ENCODE measurements at regions not wholly inside any gene's neighbourhood (a gene's known extent, or its start where the extent isn't known, plus 50 kb on each side); places are given as distances from the start of the nearest gene placed in this dataset.

DNA sequence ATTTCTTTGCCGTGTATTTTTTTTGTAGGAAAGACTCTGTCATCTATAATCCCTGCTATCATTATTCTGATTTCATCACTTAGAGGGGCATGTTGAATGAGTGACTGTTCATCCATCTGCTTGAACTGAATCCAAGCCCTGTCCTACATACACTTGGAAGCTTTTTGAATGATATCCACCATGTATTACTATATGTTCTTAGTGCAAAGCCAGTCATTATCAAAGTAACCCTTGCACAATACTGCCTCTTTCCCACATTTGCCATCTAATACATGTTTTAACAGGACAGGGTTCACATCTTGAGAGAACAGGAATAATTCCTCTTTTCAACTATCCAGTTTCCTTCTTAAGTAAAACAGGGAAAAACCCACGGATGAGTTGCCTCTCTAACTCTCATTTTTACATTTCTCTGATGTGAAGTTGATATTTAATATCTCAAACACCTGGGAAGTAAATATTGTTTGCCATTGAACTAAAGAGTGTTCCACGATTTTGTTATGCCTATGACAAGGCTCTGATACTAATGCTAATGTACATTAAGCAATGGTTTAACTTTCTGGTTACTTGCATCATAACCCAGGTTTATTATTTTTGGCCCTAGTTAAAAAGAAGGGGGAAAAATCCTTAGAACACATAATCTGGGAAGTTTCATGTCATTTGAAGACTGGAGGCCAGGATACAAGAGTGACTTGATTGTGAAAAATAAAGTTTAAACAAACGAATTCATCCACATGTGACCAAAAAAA lies 103.7 kb upstream of the TARS1 start:
- TF ChIP-seq CEBPB (IDR thresholded peaks at IDR 0.05): no peak
- TF ChIP-seq, protein P1, sequence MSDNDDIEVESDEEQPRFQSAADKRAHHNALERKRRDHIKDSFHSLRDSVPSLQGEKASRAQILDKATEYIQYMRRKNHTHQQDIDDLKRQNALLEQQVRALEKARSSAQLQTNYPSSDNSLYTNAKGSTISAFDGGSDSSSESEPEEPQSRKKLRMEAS (IDR thresholded peaks at IDR 0.05): no peak
- TF ChIP-seq EP300 (IDR thresholded peaks at IDR 0.05; ENCODE audit: borderline replicate concordance): no peak
- TF ChIP-seq RAD21 (IDR thresholded peaks at IDR 0.05; ENCODE audit: low read depth): no peak
- no peak for TF ChIP-seq YY1 (IDR thresholded peaks at IDR 0.05; ENCODE audit: low read depth)
